Neuron (in vitro differentiated cells): ENCODE measurements at regions not wholly inside any gene's neighbourhood (a gene's known extent, or its start where the extent isn't known, plus 50 kb on each side); places are given as distances from the start of the nearest gene placed in this dataset.
"Not testable (repeated sequence)": the region's sequence is repeated elsewhere in the genome, so short reads cannot be mapped to it uniquely, and the experiment has no call there.

Experiments used
- H2AFZ ChIP-seq: one replicate; pipeline ENCODE4 v1.6.1; 2013; ENCODE audit warnings: low read depth, mild to moderate bottlenecking, inconsistent platforms, low read length, moderate library complexity
- H3K27me3 ChIP-seq: one replicate; pipeline ENCODE4 v1.6.1; 2013; ENCODE audit warnings: low read length; ENCODE audit not compliant: insufficient read depth
- H3K36me3 ChIP-seq: one replicate; pipeline ENCODE4 v1.6.1; 2013; ENCODE audit warnings: low read length; ENCODE audit not compliant: insufficient read depth
- H3K4me1 ChIP-seq: one replicate; pipeline ENCODE4 v1.6.1; 2013; ENCODE audit warnings: low read length; ENCODE audit not compliant: insufficient read depth
- H3K4me3 ChIP-seq: 2 replicates; pipeline ENCODE4 v1.5.1; 2013; ENCODE audit warnings: mild to moderate bottlenecking, low read length, moderate library complexity
- H3K9me3 ChIP-seq: one replicate; pipeline ENCODE4 v1.6.1; 2013; ENCODE audit warnings: low read length

DNA sequence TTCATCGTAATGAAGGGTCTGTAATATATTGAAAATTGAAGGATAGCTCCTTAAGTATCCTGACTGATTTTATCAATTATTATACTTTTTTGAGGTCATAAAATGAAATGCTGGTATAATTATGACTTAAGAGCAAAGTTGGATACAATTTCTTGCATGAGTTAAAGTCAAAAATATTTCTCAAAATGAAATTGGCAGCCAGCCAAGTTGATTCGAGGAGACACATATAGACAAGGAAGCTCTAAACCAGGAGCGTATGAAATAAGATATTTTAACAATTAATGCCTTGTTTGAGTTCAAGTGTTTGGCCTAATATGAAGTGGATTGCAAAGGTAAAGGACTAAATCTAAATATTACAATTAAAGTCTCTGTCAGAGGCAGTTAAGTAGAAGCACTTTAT lies 260.4 kb upstream of the DSEL start:
- Histone ChIP-seq H3K9me3 (no peaks in the 10 kb centered on the region), H3K4me1 (peaks cover 10% of the 10 kb centered on the region), H3K36me3 (no peaks in the 10 kb centered on the region), H3K4me3 (no peak overlapping the region), H2AFZ (no peak overlapping the region), H3K27me3 (no peaks in the 10 kb centered on the region)

DNA sequence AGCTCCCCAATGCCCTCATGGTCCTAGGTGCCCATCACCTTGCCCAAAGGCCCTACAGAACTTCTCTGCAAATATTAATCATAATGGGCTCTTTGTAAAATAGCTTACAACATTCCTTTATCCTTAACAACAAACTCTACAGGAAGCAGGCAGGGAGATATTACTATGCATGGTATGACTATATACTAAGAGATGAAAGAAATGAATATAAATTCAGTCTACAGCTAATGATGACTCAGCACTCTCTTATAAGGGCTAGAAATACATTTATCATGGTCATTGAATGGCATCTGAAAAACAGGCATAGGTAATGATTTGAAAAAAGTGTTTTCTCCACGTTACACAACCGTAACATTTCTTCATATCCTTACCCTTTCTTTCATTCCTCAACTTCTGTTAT lies 254.8 kb upstream of the DSEL start:
- no peaks in the 10 kb centered on the region for H3K27me3 ChIP-seq
- H3K9me3 ChIP-seq = no peaks in the 10 kb centered on the region
- H3K4me1 ChIP-seq = peaks cover 2% of the 10 kb centered on the region
- H3K36me3 ChIP-seq = no peaks in the 10 kb centered on the region
- H2AFZ ChIP-seq = no peak overlapping the region
- no peak overlapping the region for H3K4me3 ChIP-seq

DNA sequence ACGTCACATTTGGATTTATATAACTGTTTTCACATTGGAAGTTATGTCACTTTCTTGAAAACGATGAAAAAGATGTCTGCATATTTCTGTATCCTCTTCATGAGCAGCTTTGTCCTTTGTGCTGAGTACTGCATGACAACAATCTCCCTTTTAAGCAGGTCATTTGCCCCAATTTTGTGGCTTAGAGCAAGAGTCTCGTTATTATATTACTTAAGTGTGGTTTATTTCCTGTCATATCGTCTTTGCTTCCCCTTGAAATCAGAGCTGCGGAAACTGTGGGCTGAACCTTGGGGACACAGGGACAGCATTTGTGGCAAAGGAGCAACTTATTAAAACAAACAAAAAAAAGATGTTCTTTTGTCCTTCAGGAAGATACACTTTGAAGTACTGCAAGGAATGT lies 254.0 kb upstream of the DSEL start:
- H3K4me1 ChIP-seq = peaks cover 2% of the 10 kb centered on the region
- no peaks in the 10 kb centered on the region for H3K9me3 ChIP-seq
- no peak overlapping the region for H2AFZ ChIP-seq
- no peak overlapping the region for H3K4me3 ChIP-seq
- no peaks in the 10 kb centered on the region for H3K36me3 ChIP-seq
- H3K27me3 ChIP-seq = no peaks in the 10 kb centered on the region

DNA sequence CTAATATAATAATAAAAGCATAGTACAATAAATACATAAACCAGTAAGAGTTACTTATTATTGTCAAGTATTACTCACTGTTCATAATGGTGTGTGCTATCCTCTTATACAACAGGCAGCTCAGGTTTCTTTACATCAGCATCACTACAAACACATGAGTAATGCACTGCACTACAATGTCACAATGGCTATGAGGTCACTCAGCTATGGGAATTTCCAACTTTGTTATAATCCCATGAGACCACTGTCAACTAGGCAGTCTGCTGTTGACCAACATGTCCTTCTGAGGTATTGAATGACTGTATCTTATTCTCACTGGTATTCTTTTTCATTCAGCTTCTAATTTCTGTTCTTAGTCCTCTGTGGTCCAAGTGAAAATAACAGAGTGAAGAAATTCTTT lies 250.4 kb upstream of the DSEL start:
- no peaks in the 10 kb centered on the region for H3K27me3 ChIP-seq
- no peaks in the 10 kb centered on the region for H3K36me3 ChIP-seq
- peaks cover 8% of the 10 kb centered on the region for H3K4me1 ChIP-seq
- H3K9me3 ChIP-seq = no peaks in the 10 kb centered on the region
- no peak overlapping the region for H2AFZ ChIP-seq
- no peak overlapping the region for H3K4me3 ChIP-seq

DNA sequence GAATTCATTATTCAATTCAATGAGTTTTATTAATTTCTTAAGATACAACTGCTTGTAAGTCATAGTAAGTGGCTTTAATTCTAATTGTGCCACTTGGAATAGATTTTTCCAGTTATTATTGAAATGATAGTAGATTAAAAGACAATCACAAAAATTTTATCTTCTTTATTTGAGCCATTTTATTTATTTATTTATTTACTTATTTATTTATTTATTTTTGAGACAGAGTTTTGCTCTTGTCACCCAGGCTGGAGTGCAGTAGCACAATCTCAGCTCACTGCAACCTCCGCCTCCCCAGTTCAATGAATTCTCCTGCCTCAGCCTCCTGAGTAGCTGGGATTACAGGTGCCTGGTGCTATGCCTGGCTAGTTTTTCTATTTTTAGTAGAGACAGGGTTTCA lies 235.7 kb upstream of the DSEL start:
- H3K4me3 ChIP-seq, H3K4me1 ChIP-seq, H3K27me3 ChIP-seq, H3K9me3 ChIP-seq, H3K36me3 ChIP-seq, H2AFZ ChIP-seq: not testable (repeated sequence)

GRCh38 chr18:67742954-67743353 lies 226.4 kb upstream of the DSEL start:
- H3K27me3 ChIP-seq = no peaks in the 10 kb centered on the region
- no peak overlapping the region for H3K4me3 ChIP-seq
- peaks cover 2% of the 10 kb centered on the region for H3K9me3 ChIP-seq
- H2AFZ ChIP-seq = no peak overlapping the region
- no peaks in the 10 kb centered on the region for H3K4me1 ChIP-seq
- no peaks in the 10 kb centered on the region for H3K36me3 ChIP-seq

DNA sequence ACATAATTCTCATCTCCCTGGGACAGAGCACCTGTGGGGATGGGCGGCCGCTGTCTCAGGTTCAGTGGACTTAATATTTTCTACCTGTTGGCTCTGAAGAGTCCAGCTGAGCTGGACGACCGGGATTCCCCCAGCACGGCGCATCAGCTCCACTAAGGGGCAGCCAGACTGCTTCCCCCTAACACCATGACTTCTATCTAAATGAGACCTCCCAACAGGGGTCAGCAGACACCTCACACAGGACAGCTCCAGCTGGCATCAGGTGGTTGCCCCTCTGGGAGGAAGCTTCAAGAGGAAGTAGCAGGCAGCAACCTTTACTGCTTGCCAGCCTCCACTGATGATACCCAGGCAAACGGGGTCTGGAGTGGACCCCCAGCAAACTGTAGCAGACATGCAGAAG lies 226.0 kb upstream of the DSEL start:
- Histone ChIP-seq H3K27me3 (no peaks in the 10 kb centered on the region), H2AFZ (no peak overlapping the region), H3K36me3 (no peaks in the 10 kb centered on the region), H3K9me3 (peaks cover 2% of the 10 kb centered on the region), H3K4me1 (no peaks in the 10 kb centered on the region), H3K4me3 (no peak overlapping the region)

GRCh38 chr18:67735506-67735905 lies 219.0 kb upstream of the DSEL start:
- Histone ChIP-seq H3K4me1 (no peaks in the 10 kb centered on the region), H3K9me3 (no peaks in the 10 kb centered on the region), H3K4me3 (no peak overlapping the region), H3K27me3 (no peaks in the 10 kb centered on the region), H3K36me3 (no peaks in the 10 kb centered on the region), H2AFZ (no peak overlapping the region)

GRCh38 chr18:67733088-67733487 lies 216.6 kb upstream of the DSEL start:
- Histone ChIP-seq H3K27me3 (no peaks in the 10 kb centered on the region), H3K4me3 (no peak overlapping the region), H3K9me3 (no peaks in the 10 kb centered on the region), H2AFZ (no peak overlapping the region), H3K36me3 (no peaks in the 10 kb centered on the region), H3K4me1 (no peaks in the 10 kb centered on the region)

- Histone ChIP-seq H3K4me3 (no peak overlapping the region), H3K9me3 (no peaks in the 10 kb centered on the region), H2AFZ (no peak overlapping the region), H3K4me1 (no peaks in the 10 kb centered on the region), H3K36me3 (no peaks in the 10 kb centered on the region), H3K27me3 (no peaks in the 10 kb centered on the region)
Measured at GRCh38 chr18:67731851-67732250, 215.3 kb upstream of the DSEL start.

GRCh38 chr18:67730886-67731285 lies 214.4 kb upstream of the DSEL start:
- no peaks in the 10 kb centered on the region for H3K4me1 ChIP-seq
- H3K4me3 ChIP-seq = no peak overlapping the region
- no peak overlapping the region for H2AFZ ChIP-seq
- no peaks in the 10 kb centered on the region for H3K36me3 ChIP-seq
- no peaks in the 10 kb centered on the region for H3K27me3 ChIP-seq
- H3K9me3 ChIP-seq = no peaks in the 10 kb centered on the region

GRCh38 chr18:67728364-67728763 lies 211.8 kb upstream of the DSEL start:
- Histone ChIP-seq H3K9me3 (no peaks in the 10 kb centered on the region), H2AFZ (no peak overlapping the region), H3K4me3 (no peak overlapping the region), H3K27me3 (no peaks in the 10 kb centered on the region), H3K4me1 (no peaks in the 10 kb centered on the region), H3K36me3 (no peaks in the 10 kb centered on the region)

- Histone ChIP-seq H2AFZ (no peak overlapping the region), H3K27me3 (no peaks in the 10 kb centered on the region), H3K4me1 (no peaks in the 10 kb centered on the region), H3K9me3 (no peaks in the 10 kb centered on the region), H3K36me3 (no peaks in the 10 kb centered on the region), H3K4me3 (no peak overlapping the region)
Measured at GRCh38 chr18:67726882-67727281, 210.4 kb upstream of the DSEL start.

DNA sequence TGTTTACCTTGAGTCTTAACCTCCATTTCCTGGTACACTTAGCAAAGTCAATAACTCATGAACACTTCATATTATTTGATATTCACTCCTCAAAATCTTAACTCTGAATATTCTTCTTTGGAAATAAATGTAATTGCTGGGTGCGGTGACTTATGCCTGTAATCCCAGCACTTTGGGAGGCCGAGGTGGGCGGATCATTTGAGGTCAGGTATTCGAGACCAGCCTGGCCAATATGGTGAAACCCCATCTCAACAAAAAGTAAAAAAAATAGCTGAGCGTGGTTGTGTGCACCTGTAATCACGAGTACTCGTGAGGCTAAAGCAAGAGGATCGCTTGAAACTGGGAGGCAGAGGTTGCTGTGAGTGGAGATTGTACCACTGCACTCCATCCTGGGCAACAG lies 201.3 kb upstream of the DSEL start:
- Histone ChIP-seq H3K9me3 (no peaks in the 10 kb centered on the region), H2AFZ (no peak overlapping the region), H3K27me3 (no peaks in the 10 kb centered on the region), H3K36me3 (no peaks in the 10 kb centered on the region), H3K4me1 (no peaks in the 10 kb centered on the region), H3K4me3 (no peak overlapping the region)
